GM23338 (cell line): ENCODE measurements at regions not wholly inside any gene's neighbourhood (a gene's known extent, or its start where the extent isn't known, plus 50 kb on each side); places are given as distances from the start of the nearest gene placed in this dataset.

Source experiments
- ATAC-seq: fragments of 200-7000 bp; cut with Tn5 transposase; 3 replicates; pipeline ENCODE4 v1.9.1; 2020
- DNase-seq: peaks from one replicate; pipeline ENCODE4 v3.0.0-alpha.2; 2015; ENCODE audit warnings: low spot score
- H2AFZ ChIP-seq: fragments of 200-600 bp; sonication (generic); 2 replicates; pipeline ENCODE4 v1.8.0; 2016; ENCODE audit warnings: antibody characterized with exemption, mild to moderate bottlenecking, moderate library complexity
- H3F3A ChIP-seq: fragments of 200-600 bp; sonication (generic); replicated peaks from 2 replicates; pipeline ENCODE4 v1.8.0; 2017; ENCODE audit warnings: antibody characterized with exemption, mixed run types, low read depth
- H3K27ac ChIP-seq: fragments of 200-600 bp; sonication (generic); 2 replicates; pipeline ENCODE4 v1.6.1; 2016; ENCODE audit warnings: low read depth
- H3K27me3 ChIP-seq: fragments of 200-600 bp; sonication (generic); 2 replicates; pipeline ENCODE4 v1.8.0; 2016; ENCODE audit warnings: mild to moderate bottlenecking, mixed run types, moderate library complexity; ENCODE audit not compliant: insufficient read depth
- H3K36me3 ChIP-seq: fragments of 200-600 bp; sonication (generic); 2 replicates; pipeline ENCODE4 v1.8.0; 2016; ENCODE audit warnings: mild to moderate bottlenecking; ENCODE audit not compliant: insufficient read depth
- H3K4me1 ChIP-seq: fragments of 200-600 bp; sonication (generic); 2 replicates; pipeline ENCODE4 v1.8.0; 2016; ENCODE audit warnings: mild to moderate bottlenecking, moderate library complexity; ENCODE audit not compliant: insufficient read depth
- H3K4me2 ChIP-seq: fragments of 200-600 bp; sonication (generic); 2 replicates; pipeline ENCODE4 v1.7.1; 2017; ENCODE audit warnings: mixed run types
- H3K4me3 ChIP-seq: fragments of 200-600 bp; sonication (generic); 2 replicates; pipeline ENCODE4 v1.6.1; 2016; ENCODE audit warnings: mixed run types
- H3K79me2 ChIP-seq: fragments of 200-600 bp; sonication (generic); replicated peaks from 2 replicates; pipeline ENCODE4 v1.8.0; 2017; ENCODE audit warnings: mild to moderate bottlenecking; ENCODE audit not compliant: insufficient read depth
- H3K9me2 ChIP-seq: fragments of 200-600 bp; sonication (generic); 2 replicates; pipeline ENCODE4 v1.8.0; 2017; ENCODE audit not compliant: insufficient read depth
- H4K20me1 ChIP-seq: fragments of 200-600 bp; sonication (generic); replicated peaks from 2 replicates; pipeline ENCODE4 v1.8.0; 2017; ENCODE audit warnings: mild to moderate bottlenecking; ENCODE audit not compliant: insufficient read depth
- H3K27ac Mint-ChIP-seq: 2 replicates; pipeline ENCODE4 v1.8.0; 2020; ENCODE audit warnings: inconsistent platforms, mild to moderate bottlenecking, moderate library complexity, mixed read lengths
- H3K27me3 Mint-ChIP-seq: 3 replicates; pipeline ENCODE4 v1.8.0; 2022; ENCODE audit warnings: low read depth, mild to moderate bottlenecking, moderate library complexity, mixed read lengths, inconsistent platforms; ENCODE audit not compliant: insufficient read depth, poor library complexity
- H3K36me3 Mint-ChIP-seq: 3 replicates; pipeline ENCODE4 v1.8.0; 2021; ENCODE audit warnings: low read depth, mild to moderate bottlenecking, inconsistent platforms, moderate library complexity, mixed read lengths
- H3K4me1 Mint-ChIP-seq: 3 replicates; pipeline ENCODE4 v1.8.0; 2020; ENCODE audit warnings: mild to moderate bottlenecking, inconsistent platforms, mixed read lengths
- H3K4me3 Mint-ChIP-seq: 3 replicates; pipeline ENCODE4 v1.8.0; 2021; ENCODE audit warnings: moderate library complexity, mild to moderate bottlenecking, inconsistent platforms, mixed read lengths
- H3K9me3 Mint-ChIP-seq: 3 replicates; pipeline ENCODE4 v1.8.0; 2020; ENCODE audit warnings: moderate library complexity, mild to moderate bottlenecking, inconsistent platforms, mixed read lengths
- CREB1 ChIP-seq: fragments of 250-450 bp; sonication (Bioruptor Pico); IDR thresholded peaks from 2 replicates; pipeline ENCODE4 v1.5.0; 2020; ENCODE audit warnings: low read depth, mild to moderate bottlenecking, moderate library complexity
- EZH2 ChIP-seq: fragments of 200-600 bp; sonication (generic); IDR thresholded peaks from one replicate; pipeline ENCODE4 v1.8.0; 2017; ENCODE audit warnings: antibody characterized with exemption, mild to moderate bottlenecking, low read depth; ENCODE audit not compliant: unreplicated experiment
- EZH2phosphoT487 ChIP-seq: fragments of 200-600 bp; sonication (generic); IDR thresholded peaks from one replicate; pipeline ENCODE4 v1.8.1; 2018; ENCODE audit warnings: antibody characterized with exemption; ENCODE audit not compliant: unreplicated experiment
- JUNB ChIP-seq: IDR thresholded peaks from one replicate; pipeline ENCODE4 v1.6.1; 2016; ENCODE audit warnings: antibody characterized with exemption; ENCODE audit not compliant: unreplicated experiment
- POLR2AphosphoS5 ChIP-seq: IDR thresholded peaks from 2 replicates; pipeline ENCODE4 v1.6.1; 2016; ENCODE audit warnings: antibody characterized with exemption, low read depth
- STAT1 ChIP-seq: IDR thresholded peaks from one replicate; pipeline ENCODE4 v1.6.1; 2016; ENCODE audit warnings: antibody characterized with exemption; ENCODE audit not compliant: unreplicated experiment
- ZNF114 ChIP-seq: fragments of 250-450 bp; sonication (Bioruptor Pico); IDR thresholded peaks from 2 replicates; pipeline ENCODE4 v1.5.0; 2020; ENCODE audit warnings: mild to moderate bottlenecking, moderate library complexity
- ZNF331 ChIP-seq: fragments of 250-450 bp; sonication (Bioruptor Pico); IDR thresholded peaks from 2 replicates; pipeline ENCODE4 v1.5.0; 2020; ENCODE audit warnings: low read depth, mild to moderate bottlenecking, moderate library complexity
- TF ChIP-seq, protein P1 (sequence below), 2 experiments: fragments of 200-600 bp in 1 of 2; sonication (generic) in 1 of 2; conservative IDR thresholded peaks; 2 replicates each; pipeline versions ENCODE4 v1.5.1 to v1.6.1; 2016 to 2017; ENCODE audit warnings: antibody characterized with exemption in 2 of 2, low read depth in 2 of 2, mild to moderate bottlenecking in 2 of 2, moderate library complexity in 1 of 2
- TF ChIP-seq, protein P2 (sequence below): IDR thresholded peaks from 2 replicates; pipeline ENCODE4 v1.6.1; 2016; ENCODE audit warnings: antibody characterized with exemption
- TF ChIP-seq, protein P3 (sequence below): fragments of 250-450 bp; sonication (Bioruptor Pico); IDR thresholded peaks from 2 replicates; pipeline ENCODE4 v1.5.0; 2020; ENCODE audit warnings: mild to moderate bottlenecking, moderate library complexity
- TF ChIP-seq, protein P4 (sequence below): IDR thresholded peaks from one replicate; pipeline ENCODE4 v1.6.1; 2018; ENCODE audit warnings: antibody characterized with exemption; ENCODE audit not compliant: unreplicated experiment

DNA sequence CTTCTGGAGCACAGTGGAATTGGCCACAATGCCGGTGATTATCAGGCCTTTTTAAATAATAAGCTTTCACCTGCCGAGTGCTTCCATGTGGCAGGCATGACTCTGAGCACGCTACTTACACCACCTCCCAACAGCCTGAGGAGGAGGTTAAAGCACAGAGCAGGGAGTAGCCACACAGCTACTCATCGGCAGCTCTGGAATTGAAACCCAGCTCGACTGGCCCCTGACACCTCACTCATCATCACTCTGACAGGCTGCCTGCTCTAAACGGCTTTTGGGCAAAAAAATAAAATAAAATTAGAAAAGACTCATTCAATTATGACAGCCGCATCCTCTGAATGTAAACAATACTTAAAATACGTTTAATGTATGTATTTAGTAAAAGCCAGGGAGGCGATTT is 326.4 kb upstream of the NOCT start (continued):
- TF ChIP-seq POLR2AphosphoS5: no peak
- no peak for TF ChIP-seq STAT1
- no peak for TF ChIP-seq ZNF331 (CRISPR knock-in tag)
- no peak for TF ChIP-seq ZNF114 (CRISPR knock-in tag)
- no peak for TF ChIP-seq EZH2phosphoT487
- TF ChIP-seq, protein P1, sequence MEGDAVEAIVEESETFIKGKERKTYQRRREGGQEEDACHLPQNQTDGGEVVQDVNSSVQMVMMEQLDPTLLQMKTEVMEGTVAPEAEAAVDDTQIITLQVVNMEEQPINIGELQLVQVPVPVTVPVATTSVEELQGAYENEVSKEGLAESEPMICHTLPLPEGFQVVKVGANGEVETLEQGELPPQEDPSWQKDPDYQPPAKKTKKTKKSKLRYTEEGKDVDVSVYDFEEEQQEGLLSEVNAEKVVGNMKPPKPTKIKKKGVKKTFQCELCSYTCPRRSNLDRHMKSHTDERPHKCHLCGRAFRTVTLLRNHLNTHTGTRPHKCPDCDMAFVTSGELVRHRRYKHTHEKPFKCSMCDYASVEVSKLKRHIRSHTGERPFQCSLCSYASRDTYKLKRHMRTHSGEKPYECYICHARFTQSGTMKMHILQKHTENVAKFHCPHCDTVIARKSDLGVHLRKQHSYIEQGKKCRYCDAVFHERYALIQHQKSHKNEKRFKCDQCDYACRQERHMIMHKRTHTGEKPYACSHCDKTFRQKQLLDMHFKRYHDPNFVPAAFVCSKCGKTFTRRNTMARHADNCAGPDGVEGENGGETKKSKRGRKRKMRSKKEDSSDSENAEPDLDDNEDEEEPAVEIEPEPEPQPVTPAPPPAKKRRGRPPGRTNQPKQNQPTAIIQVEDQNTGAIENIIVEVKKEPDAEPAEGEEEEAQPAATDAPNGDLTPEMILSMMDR (conservative IDR thresholded peaks at IDR 0.05; ENCODE audit: low read depth in 2 of 2): no peak

DNA sequence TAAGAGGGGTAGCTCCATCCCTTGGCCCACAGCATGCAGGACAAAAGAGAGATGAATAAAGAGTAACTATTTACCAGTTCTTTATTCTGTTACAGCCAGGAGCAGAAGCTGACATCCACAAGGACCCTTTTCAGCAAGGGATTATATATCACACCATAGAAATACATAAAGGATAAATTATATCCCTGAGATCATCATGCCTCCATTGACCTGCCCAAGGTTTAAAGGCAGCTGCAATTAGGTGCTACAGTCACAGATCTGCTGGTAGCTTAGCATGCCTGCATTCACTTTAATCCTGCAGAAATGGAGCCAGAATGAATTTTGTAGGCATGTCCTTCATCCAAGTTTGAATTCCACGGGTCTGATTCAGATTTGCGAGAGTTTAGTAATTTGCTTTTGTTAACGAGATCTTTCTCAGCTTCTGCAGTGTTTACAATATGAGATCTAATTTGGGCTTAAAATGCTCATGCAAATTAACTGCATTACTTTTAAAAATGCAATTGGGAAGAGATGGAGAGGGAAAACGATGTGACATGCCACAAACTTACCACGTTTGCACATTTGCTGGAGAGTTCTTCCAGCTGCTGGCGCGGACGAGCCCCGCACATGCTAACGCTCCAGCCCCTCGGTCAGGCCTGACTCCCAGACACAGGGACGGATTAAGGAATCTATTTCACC is 327.0 kb upstream of the NOCT start:
- H3K27ac Mint-ChIP-seq: no peak overlapping the region
- 0 out of 2 replicates have a peak, but pooled peaks cover 2% of the 10 kb centered on the region for H3K36me3 ChIP-seq
- DNase-seq (no peak), ATAC-seq (no peak)
- no peaks in the 10 kb centered on the region for H3K79me2 ChIP-seq
- no peaks in the 10 kb centered on the region for H3K9me2 ChIP-seq
- peaks cover 11% of the 10 kb centered on the region for H3K4me1 ChIP-seq
- no peaks in the 10 kb centered on the region for H3K36me3 Mint-ChIP-seq
- H3K4me2 ChIP-seq: no peak overlapping the region
- H3K9me3 Mint-ChIP-seq: no peaks in the 10 kb centered on the region; the same call in 2 of the 3 replicates
- H3K4me1 Mint-ChIP-seq: peaks cover 12% of the 10 kb centered on the region
- no peaks in the 10 kb centered on the region for H4K20me1 ChIP-seq
- no peaks in the 10 kb centered on the region for H3K27me3 ChIP-seq
- H3F3A ChIP-seq: no peaks in the 10 kb centered on the region
- no peak overlapping the region for H3K4me3 Mint-ChIP-seq
- peaks cover 2% of the 10 kb centered on the region for H3K27me3 Mint-ChIP-seq
- H3K27ac ChIP-seq: no peak overlapping the region
- H3K4me3 ChIP-seq: no peak overlapping the region
- no peak overlapping the region; the same call in 1 of the 2 replicates for H2AFZ ChIP-seq
- TF ChIP-seq, protein P2, sequence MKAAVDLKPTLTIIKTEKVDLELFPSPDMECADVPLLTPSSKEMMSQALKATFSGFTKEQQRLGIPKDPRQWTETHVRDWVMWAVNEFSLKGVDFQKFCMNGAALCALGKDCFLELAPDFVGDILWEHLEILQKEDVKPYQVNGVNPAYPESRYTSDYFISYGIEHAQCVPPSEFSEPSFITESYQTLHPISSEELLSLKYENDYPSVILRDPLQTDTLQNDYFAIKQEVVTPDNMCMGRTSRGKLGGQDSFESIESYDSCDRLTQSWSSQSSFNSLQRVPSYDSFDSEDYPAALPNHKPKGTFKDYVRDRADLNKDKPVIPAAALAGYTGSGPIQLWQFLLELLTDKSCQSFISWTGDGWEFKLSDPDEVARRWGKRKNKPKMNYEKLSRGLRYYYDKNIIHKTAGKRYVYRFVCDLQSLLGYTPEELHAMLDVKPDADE: no peak
- TF ChIP-seq EZH2: no peak
- TF ChIP-seq CREB1 (CRISPR knock-in tag): no peak
- TF ChIP-seq, protein P3, sequence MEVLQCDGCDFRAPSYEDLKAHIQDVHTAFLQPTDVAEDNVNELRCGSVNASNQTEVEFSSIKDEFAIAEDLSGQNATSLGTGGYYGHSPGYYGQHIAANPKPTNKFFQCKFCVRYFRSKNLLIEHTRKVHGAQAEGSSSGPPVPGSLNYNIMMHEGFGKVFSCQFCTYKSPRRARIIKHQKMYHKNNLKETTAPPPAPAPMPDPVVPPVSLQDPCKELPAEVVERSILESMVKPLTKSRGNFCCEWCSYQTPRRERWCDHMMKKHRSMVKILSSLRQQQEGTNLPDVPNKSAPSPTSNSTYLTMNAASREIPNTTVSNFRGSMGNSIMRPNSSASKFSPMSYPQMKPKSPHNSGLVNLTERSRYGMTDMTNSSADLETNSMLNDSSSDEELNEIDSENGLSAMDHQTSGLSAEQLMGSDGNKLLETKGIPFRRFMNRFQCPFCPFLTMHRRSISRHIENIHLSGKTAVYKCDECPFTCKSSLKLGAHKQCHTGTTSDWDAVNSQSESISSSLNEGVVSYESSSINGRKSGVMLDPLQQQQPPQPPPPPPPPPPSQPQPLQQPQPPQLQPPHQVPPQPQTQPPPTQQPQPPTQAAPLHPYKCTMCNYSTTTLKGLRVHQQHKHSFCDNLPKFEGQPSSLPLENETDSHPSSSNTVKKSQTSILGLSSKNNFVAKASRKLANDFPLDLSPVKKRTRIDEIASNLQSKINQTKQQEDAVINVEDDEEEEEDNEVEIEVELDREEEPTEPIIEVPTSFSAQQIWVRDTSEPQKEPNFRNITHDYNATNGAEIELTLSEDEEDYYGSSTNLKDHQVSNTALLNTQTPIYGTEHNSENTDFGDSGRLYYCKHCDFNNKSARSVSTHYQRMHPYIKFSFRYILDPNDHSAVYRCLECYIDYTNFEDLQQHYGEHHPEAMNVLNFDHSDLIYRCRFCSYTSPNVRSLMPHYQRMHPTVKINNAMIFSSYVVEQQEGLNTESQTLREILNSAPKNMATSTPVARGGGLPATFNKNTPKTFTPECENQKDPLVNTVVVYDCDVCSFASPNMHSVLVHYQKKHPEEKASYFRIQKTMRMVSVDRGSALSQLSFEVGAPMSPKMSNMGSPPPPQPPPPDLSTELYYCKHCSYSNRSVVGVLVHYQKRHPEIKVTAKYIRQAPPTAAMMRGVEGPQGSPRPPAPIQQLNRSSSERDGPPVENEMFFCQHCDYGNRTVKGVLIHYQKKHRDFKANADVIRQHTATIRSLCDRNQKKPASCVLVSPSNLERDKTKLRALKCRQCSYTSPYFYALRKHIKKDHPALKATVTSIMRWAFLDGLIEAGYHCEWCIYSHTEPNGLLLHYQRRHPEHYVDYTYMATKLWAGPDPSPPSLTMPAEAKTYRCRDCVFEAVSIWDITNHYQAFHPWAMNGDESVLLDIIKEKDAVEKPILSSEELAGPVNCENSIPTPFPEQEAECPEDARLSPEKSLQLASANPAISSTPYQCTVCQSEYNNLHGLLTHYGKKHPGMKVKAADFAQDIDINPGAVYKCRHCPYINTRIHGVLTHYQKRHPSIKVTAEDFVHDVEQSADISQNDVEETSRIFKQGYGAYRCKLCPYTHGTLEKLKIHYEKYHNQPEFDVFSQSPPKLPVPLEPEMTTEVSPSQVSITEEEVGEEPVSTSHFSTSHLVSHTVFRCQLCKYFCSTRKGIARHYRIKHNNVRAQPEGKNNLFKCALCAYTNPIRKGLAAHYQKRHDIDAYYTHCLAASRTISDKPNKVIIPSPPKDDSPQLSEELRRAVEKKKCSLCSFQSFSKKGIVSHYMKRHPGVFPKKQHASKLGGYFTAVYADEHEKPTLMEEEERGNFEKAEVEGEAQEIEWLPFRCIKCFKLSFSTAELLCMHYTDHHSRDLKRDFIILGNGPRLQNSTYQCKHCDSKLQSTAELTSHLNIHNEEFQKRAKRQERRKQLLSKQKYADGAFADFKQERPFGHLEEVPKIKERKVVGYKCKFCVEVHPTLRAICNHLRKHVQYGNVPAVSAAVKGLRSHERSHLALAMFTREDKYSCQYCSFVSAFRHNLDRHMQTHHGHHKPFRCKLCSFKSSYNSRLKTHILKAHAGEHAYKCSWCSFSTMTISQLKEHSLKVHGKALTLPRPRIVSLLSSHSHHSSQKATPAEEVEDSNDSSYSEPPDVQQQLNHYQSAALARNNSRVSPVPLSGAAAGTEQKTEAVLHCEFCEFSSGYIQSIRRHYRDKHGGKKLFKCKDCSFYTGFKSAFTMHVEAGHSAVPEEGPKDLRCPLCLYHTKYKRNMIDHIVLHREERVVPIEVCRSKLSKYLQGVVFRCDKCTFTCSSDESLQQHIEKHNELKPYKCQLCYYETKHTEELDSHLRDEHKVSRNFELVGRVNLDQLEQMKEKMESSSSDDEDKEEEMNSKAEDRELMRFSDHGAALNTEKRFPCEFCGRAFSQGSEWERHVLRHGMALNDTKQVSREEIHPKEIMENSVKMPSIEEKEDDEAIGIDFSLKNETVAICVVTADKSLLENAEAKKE (CRISPR knock-in tag): no peak
- TF ChIP-seq, protein P4, sequence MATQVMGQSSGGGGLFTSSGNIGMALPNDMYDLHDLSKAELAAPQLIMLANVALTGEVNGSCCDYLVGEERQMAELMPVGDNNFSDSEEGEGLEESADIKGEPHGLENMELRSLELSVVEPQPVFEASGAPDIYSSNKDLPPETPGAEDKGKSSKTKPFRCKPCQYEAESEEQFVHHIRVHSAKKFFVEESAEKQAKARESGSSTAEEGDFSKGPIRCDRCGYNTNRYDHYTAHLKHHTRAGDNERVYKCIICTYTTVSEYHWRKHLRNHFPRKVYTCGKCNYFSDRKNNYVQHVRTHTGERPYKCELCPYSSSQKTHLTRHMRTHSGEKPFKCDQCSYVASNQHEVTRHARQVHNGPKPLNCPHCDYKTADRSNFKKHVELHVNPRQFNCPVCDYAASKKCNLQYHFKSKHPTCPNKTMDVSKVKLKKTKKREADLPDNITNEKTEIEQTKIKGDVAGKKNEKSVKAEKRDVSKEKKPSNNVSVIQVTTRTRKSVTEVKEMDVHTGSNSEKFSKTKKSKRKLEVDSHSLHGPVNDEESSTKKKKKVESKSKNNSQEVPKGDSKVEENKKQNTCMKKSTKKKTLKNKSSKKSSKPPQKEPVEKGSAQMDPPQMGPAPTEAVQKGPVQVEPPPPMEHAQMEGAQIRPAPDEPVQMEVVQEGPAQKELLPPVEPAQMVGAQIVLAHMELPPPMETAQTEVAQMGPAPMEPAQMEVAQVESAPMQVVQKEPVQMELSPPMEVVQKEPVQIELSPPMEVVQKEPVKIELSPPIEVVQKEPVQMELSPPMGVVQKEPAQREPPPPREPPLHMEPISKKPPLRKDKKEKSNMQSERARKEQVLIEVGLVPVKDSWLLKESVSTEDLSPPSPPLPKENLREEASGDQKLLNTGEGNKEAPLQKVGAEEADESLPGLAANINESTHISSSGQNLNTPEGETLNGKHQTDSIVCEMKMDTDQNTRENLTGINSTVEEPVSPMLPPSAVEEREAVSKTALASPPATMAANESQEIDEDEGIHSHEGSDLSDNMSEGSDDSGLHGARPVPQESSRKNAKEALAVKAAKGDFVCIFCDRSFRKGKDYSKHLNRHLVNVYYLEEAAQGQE: no peak
- TF ChIP-seq JUNB: no peak
- no peak for TF ChIP-seq ZNF114 (CRISPR knock-in tag)
- TF ChIP-seq ZNF331 (CRISPR knock-in tag): no peak
